ENCODE measurements at regions not wholly inside any gene's neighbourhood (a gene's known extent, or its start where the extent isn't known, plus 50 kb on each side); places are given as distances from the start of the nearest gene placed in this dataset.

- no peak for DNase-seq
These were observed 52.9 kb upstream of the IRX1 start for GRCh38 chr5:3542769-3543168.

- DNase-seq: no peak
These were observed 53.5 kb upstream of the IRX1 start for GRCh38 chr5:3542158-3542557.

- DNase-seq: no peak
These were observed 56.7 kb upstream of the IRX1 start for GRCh38 chr5:3538886-3539285.

GRCh38 chr5:3537942-3538341 is 57.7 kb upstream of the IRX1 start:
- no peak for DNase-seq

GRCh38 chr5:3535414-3536211 is 60.0 kb upstream of the IRX1 start:
- DNase-seq: no peak

GRCh38 chr5:3534997-3535396 is 60.6 kb upstream of the IRX1 start:
- no peak for DNase-seq

- no peak for DNase-seq
These were observed 64.2 kb upstream of the IRX1 start for GRCh38 chr5:3531320-3531986.

- no peak for DNase-seq
These were observed 65.4 kb upstream of the IRX1 start for GRCh38 chr5:3530251-3530650.

GRCh38 chr5:3526551-3527185 is 69.0 kb upstream of the IRX1 start:
- no peak for DNase-seq

GRCh38 chr5:3522491-3522890 is 73.1 kb upstream of the IRX1 start:
- no peak for DNase-seq

- no peak for DNase-seq
These were observed 77.1 kb upstream of the IRX1 start for GRCh38 chr5:3518576-3518975.

GRCh38 chr5:3518051-3518450 is 77.6 kb upstream of the IRX1 start:
- no peak for DNase-seq

- no peak for DNase-seq
These were observed 78.3 kb upstream of the IRX1 start for GRCh38 chr5:3517348-3517747.

- DNase-seq: no peak
These were observed 83.1 kb upstream of the IRX1 start for GRCh38 chr5:3512361-3513095.

GRCh38 chr5:3511934-3512333 is 83.7 kb upstream of the IRX1 start:
- no peak for DNase-seq

- DNase-seq: no peak
These were observed 84.1 kb upstream of the IRX1 start for GRCh38 chr5:3511519-3511918.

- no peak for DNase-seq
These were observed 84.8 kb upstream of the IRX1 start for GRCh38 chr5:3510642-3511417.

- DNase-seq: no peak
These were observed 86.3 kb upstream of the IRX1 start for GRCh38 chr5:3509290-3509689.

- DNase-seq: no peak
These were observed 87.2 kb upstream of the IRX1 start for GRCh38 chr5:3508395-3508794.

- DNase-seq: no peak
These were observed 104.6 kb upstream of the IRX1 start for GRCh38 chr5:3490957-3491507.

GRCh38 chr5:3489239-3489843 is 106.3 kb upstream of the IRX1 start:
- no peak for DNase-seq

- no peak for DNase-seq
These were observed 110.8 kb upstream of the IRX1 start for GRCh38 chr5:3484836-3485235.

All from activated CD4-positive, alpha-beta T cell treated with anti-CD3 and anti-CD28 coated beads for 4 hours (primary cell).